ENCODE measurements at regions not wholly inside any gene's neighbourhood (a gene's known extent, or its start where the extent isn't known, plus 50 kb on each side); places are given as distances from the start of the nearest gene placed in this dataset.
"Not testable (repeated sequence)": the region's sequence is repeated elsewhere in the genome, so short reads cannot be mapped to it uniquely, and the experiment has no call there.

- no peaks in the 10 kb centered on the region for H3K27me3 Mint-ChIP-seq (ENCODE audit: low read depth)
- no peak for TF ChIP-seq CTCF (IDR thresholded peaks at IDR 0.05; ENCODE audit: unreplicated experiment in 3 of 3)
- no peak overlapping the region for H3K27ac Mint-ChIP-seq
- no peaks in the 10 kb centered on the region for H3K9me3 Mint-ChIP-seq
- H3K4me3 Mint-ChIP-seq = no peak overlapping the region
- H3K36me3 Mint-ChIP-seq (ENCODE audit: low read depth) = peaks cover 40% of the 10 kb centered on the region
- H3K4me1 Mint-ChIP-seq = no peaks in the 10 kb centered on the region
Measured at GRCh38 chr7:66423729-66424128, 205.0 kb upstream of the KCTD7 start.

- Mint-ChIP-seq H3K27me3 (ENCODE audit: low read depth) (no peaks in the 10 kb centered on the region), H3K4me1 (no peaks in the 10 kb centered on the region), H3K27ac (no peak overlapping the region), H3K4me3 (no peak overlapping the region), H3K36me3 (ENCODE audit: low read depth) (peaks cover 48% of the 10 kb centered on the region), H3K9me3 (no peaks in the 10 kb centered on the region)
- TF ChIP-seq CTCF (IDR thresholded peaks at IDR 0.05; ENCODE audit: unreplicated experiment in 3 of 3) = no peak
Measured at GRCh38 chr7:66426332-66426731, 202.3 kb upstream of the KCTD7 start.

- Mint-ChIP-seq H3K4me1 (no peaks in the 10 kb centered on the region), H3K36me3 (ENCODE audit: low read depth) (peaks cover 47% of the 10 kb centered on the region), H3K27me3 (ENCODE audit: low read depth) (no peaks in the 10 kb centered on the region), H3K9me3 (no peaks in the 10 kb centered on the region), H3K4me3 (no peak overlapping the region), H3K27ac (no peak overlapping the region)
- TF ChIP-seq CTCF (IDR thresholded peaks at IDR 0.05; ENCODE audit: unreplicated experiment in 3 of 3) = no peak
Measured at GRCh38 chr7:66426996-66427395, 201.7 kb upstream of the KCTD7 start.

- no peak for TF ChIP-seq CTCF (IDR thresholded peaks at IDR 0.05; ENCODE audit: unreplicated experiment in 3 of 3)
Measured at GRCh38 chr7:66427956-66428355, 200.7 kb upstream of the KCTD7 start.

GRCh38 chr7:66429498-66430163 is 199.1 kb upstream of the KCTD7 start:
- Mint-ChIP-seq H3K4me1 (no peaks in the 10 kb centered on the region), H3K4me3 (no peak overlapping the region), H3K27ac (peak overlapping the region in 1 of 3 experiments; percentile 18), H3K27me3 (ENCODE audit: low read depth) (no peaks in the 10 kb centered on the region), H3K9me3 (no peaks in the 10 kb centered on the region), H3K36me3 (ENCODE audit: low read depth) (peaks cover 35% of the 10 kb centered on the region)
- TF ChIP-seq CTCF (IDR thresholded peaks at IDR 0.05; ENCODE audit: unreplicated experiment in 3 of 3) = no peak

More at GRCh38 chr7:66427956-66428355, 200.7 kb upstream of the KCTD7 start:
- Mint-ChIP-seq H3K9me3 (no peaks in the 10 kb centered on the region), H3K36me3 (ENCODE audit: low read depth) (peaks cover 45% of the 10 kb centered on the region), H3K4me3 (no peak overlapping the region), H3K27ac (no peak overlapping the region), H3K27me3 (ENCODE audit: low read depth) (no peaks in the 10 kb centered on the region), H3K4me1 (no peaks in the 10 kb centered on the region)

- Mint-ChIP-seq H3K27ac (no peak overlapping the region), H3K4me1 (no peaks in the 10 kb centered on the region), H3K4me3 (no peak overlapping the region), H3K36me3 (ENCODE audit: low read depth) (peaks cover 37% of the 10 kb centered on the region), H3K9me3 (no peaks in the 10 kb centered on the region), H3K27me3 (ENCODE audit: low read depth) (no peaks in the 10 kb centered on the region)
- no peak for TF ChIP-seq CTCF (IDR thresholded peaks at IDR 0.05; ENCODE audit: unreplicated experiment in 3 of 3)
Measured at GRCh38 chr7:66430164-66430545, 198.5 kb upstream of the KCTD7 start.

- not testable (repeated sequence) for H3K36me3 Mint-ChIP-seq (ENCODE audit: low read depth); H3K27me3 Mint-ChIP-seq (ENCODE audit: low read depth); H3K4me1 Mint-ChIP-seq
Measured at GRCh38 chr7:66438703-66439405, 189.8 kb upstream of the KCTD7 start.

More at GRCh38 chr7:66438703-66439405, 189.8 kb upstream of the KCTD7 start:
- H3K9me3 Mint-ChIP-seq, H3K4me3 Mint-ChIP-seq, H3K27ac Mint-ChIP-seq: not testable (repeated sequence)

All from nephron (organoid).